RCC 7860 (cell line): ENCODE measurements at regions not wholly inside any gene's neighbourhood (a gene's known extent, or its start where the extent isn't known, plus 50 kb on each side); places are given as distances from the start of the nearest gene placed in this dataset.
A peak's percentile ranks its signal among the peaks of the same experiment; 100 is the strongest.
"Not testable (repeated sequence)": the region's sequence is repeated elsewhere in the genome, so short reads cannot be mapped to it uniquely, and the experiment has no call there.

ENCODE experiments used
- DNase-seq: peaks from one replicate; pipeline ENCODE4 v3.0.0-alpha.2; 2015; ENCODE audit warnings: low spot score
- FAIRE-seq: peaks from 2 replicates; lab custom pipeline; 2012; peaks lifted over from hg19 to GRCh38; lab: Jason Lieb, UNC

GRCh38 chr2:182631299-182631698, 84.8 kb upstream of the DNAJC10 start:
- no peak for DNase-seq
- FAIRE-seq = no peak

- FAIRE-seq = no peak
- no peak for DNase-seq
Observed at GRCh38 chr2:182634386-182634785, 81.7 kb upstream of the DNAJC10 start.

DNA sequence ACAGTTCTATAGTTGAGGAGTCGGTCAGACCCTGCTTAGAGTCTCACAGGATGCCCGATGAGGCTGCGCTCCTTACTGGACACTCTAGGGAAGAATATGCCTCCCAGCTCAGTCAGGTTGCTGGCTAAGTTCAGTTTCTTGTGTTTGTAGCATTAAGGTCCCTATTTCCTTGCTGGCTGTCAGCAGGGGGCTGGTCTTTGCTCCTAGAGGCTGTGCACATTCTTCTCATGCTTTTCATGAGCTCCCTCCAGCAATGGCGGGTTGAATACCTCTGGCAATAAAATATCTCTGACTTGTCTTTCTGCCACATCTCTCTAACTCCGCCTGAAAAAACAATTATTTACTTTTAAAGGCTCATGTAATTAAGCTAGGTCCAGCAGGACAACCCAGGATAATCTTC, 79.4 kb upstream of the DNAJC10 start:
- FAIRE-seq (no peak), DNase-seq (no peak)

- DNase-seq (no peak), FAIRE-seq (no peak)
Observed at GRCh38 chr2:182638667-182639066, 77.4 kb upstream of the DNAJC10 start.

- FAIRE-seq (no peak), DNase-seq (no peak)
Observed at GRCh38 chr2:182639971-182640370, 76.1 kb upstream of the DNAJC10 start.

DNA sequence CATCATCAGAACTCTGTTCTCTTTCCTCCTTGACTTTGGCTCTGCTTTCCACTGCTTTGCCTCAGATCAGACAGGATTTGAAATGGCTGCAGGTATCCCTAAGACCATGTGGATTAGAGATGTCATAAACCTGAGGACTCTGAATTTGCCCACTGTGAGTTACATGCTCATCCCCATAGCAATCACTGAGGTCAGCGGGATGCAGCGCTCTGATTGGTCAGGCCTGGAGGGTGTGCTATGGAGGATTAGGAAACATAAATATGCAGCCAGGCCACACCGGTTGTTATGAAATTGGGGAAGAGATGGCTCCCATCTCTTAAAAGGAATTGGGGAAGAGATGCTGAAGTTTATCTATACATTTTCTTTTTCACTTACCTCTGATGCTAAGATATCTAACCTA, 73.7 kb upstream of the DNAJC10 start:
- FAIRE-seq (no peak), DNase-seq (peak; percentile 18)

- FAIRE-seq = no peak
- DNase-seq = no peak
Observed at GRCh38 chr2:182646763-182647498, 69.1 kb upstream of the DNAJC10 start.

DNA sequence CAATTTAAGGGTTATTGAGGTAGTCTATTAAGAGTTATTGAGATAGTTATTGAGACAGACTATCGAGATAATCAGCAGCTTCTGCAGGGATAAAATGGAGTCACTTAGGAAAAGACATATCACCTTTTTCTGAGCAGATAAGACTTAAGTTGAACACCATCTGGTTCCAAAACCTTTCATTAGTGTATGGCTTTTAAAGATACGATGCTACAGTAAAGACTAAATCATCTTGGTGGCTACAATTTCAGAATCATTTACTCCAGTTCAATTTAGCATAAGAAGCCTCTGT, 68.6 kb upstream of the DNAJC10 start:
- DNase-seq (no peak), FAIRE-seq (no peak)

GRCh38 chr2:182649316-182649715, 66.7 kb upstream of the DNAJC10 start:
- peak; percentile 20 for DNase-seq
- no peak for FAIRE-seq

- DNase-seq = peak; percentile 47
- peak; percentile 69 for FAIRE-seq
Observed at GRCh38 chr2:182650704-182651103, 65.4 kb upstream of the DNAJC10 start.

- FAIRE-seq (no peak), DNase-seq (no peak)
Observed at GRCh38 chr2:182652326-182652725, 63.7 kb upstream of the DNAJC10 start.

- FAIRE-seq = no peak
- no peak for DNase-seq
Observed at GRCh38 chr2:182655750-182656149, 60.3 kb upstream of the DNAJC10 start.

- DNase-seq (no peak), FAIRE-seq (no peak)
Observed at GRCh38 chr2:182664212-182664611, 51.8 kb upstream of the DNAJC10 start.

DNA sequence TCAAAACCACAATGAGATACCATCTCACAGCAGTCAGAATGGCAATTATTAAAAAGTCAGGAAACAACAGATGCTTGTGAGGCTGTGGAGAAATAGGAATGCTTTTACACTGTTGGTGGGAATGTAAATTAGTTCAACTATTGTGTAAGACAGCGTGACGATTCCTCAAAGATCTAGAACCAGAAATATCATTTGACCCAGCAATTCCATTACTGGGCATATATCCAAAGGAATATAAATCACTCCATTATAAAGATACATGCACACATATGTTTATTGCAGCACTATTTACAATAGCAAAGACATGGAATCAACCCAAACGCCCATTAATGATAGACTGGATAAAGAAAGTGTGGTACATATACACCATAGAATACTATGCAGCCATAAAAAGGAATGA, 50.6 kb upstream of the DNAJC10 start:
- DNase-seq, FAIRE-seq: not testable (repeated sequence)
